Breast epithelium (tissue), 4 donors: ENCODE measurements at regions not wholly inside any gene's neighbourhood (a gene's known extent, or its start where the extent isn't known, plus 50 kb on each side); places are given as distances from the start of the nearest gene placed in this dataset.
"Not testable (repeated sequence)": the region's sequence is repeated elsewhere in the genome, so short reads cannot be mapped to it uniquely, and the experiment has no call there.

Source experiments
- DNase-seq, 2 donors: peaks; one replicate each; pipeline ENCODE4 v3.0.0-alpha.2; 2019; ENCODE audit warnings: low spot score in 2 of 2
- H3K27ac ChIP-seq, 2 donors: fragments of 200-600 bp; sonication (generic) in 1 of 2; one replicate each; pipeline ENCODE4 v1.5.1; 2016 to 2019; ENCODE audit warnings: mild to moderate bottlenecking in 1 of 2
- H3K27me3 ChIP-seq, 2 donors: fragments of 200-600 bp; sonication (generic) in 1 of 2; one replicate each; pipeline versions ENCODE4 v1.5.1 to v1.6.0; 2017 to 2019; ENCODE audit warnings: control low read depth in 1 of 2, mild to moderate bottlenecking in 1 of 2
- H3K36me3 ChIP-seq: fragments of 200-600 bp; one replicate; pipeline ENCODE4 v1.5.1; 2019
- H3K4me1 ChIP-seq, 2 donors: fragments of 200-600 bp; sonication (generic); one replicate each; pipeline ENCODE4 v1.5.1; 2016 to 2019; ENCODE audit warnings: control low read depth in 1 of 2
- H3K4me3 ChIP-seq, 3 donors: fragments of 200-600 bp; sonication (generic); 1 replicate in 2 of 3; 2 replicates in 1 of 3; pipeline ENCODE4 v1.5.1; 2016 to 2019; ENCODE audit warnings: mild to moderate bottlenecking in 3 of 3, moderate library complexity in 2 of 3
- H3K9me3 ChIP-seq, 2 donors: fragments of 200-600 bp; sonication (generic) in 1 of 2; one replicate each; pipeline ENCODE4 v1.5.1; 2016 to 2019; ENCODE audit warnings: control low read depth in 1 of 2
- POLR2A ChIP-seq: fragments of 450-650 bp; IDR thresholded peaks from one replicate; pipeline ENCODE4 v1.6.1; 2016; ENCODE audit warnings: antibody characterized with exemption, mild to moderate bottlenecking, moderate library complexity
- POLR2AphosphoS5 ChIP-seq, 3 donors: sonication (generic); formaldehyde crosslinking; IDR thresholded peaks; one replicate each; pipeline ENCODE4 v1.6.1; 2017; ENCODE audit warnings: antibody characterized with exemption in 3 of 3
- intact Hi-C: fragments of 100-400 bp; cut with DNase I; formaldehyde crosslinking; loops from one replicate; pipeline ENCODE4 v1.15.1; 2023; ENCODE audit warnings: low total_unique reads
- TF ChIP-seq, protein P1 (sequence below), 3 donors: fragments of 450-650 bp; IDR thresholded peaks; one replicate each; pipeline ENCODE4 v1.5.1; 2016 to 2017; ENCODE audit warnings: antibody characterized with exemption in 3 of 3, mild to moderate bottlenecking in 3 of 3, moderate library complexity in 3 of 3

DNA sequence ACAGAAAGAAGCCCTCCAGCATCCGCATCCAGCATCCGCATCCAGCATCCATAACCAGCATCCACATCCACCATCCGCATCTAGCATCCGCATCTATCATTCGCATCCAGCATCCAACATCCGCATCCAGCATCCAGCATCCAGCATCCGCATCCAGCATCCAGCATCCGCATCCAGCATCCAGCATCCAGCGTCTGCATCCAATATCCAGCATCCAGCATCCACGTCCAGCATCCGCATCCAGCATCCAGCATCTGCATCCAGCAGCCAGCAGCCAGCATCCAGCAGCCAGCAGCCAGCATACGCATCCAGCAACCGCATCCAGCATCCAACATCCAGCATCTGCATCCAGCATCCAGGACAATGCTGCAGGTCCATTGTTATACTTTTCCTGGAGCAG lies 671.0 kb upstream of the C16orf82 start:
- H3K4me3 ChIP-seq: no peak overlapping the region
- no peaks in the 10 kb centered on the region for H3K36me3 ChIP-seq
- H3K9me3 ChIP-seq: peaks cover 0 to 5% of the 10 kb centered on the region in 2 donors
- DNase-seq: no peak
- no peaks in the 10 kb centered on the region for H3K27me3 ChIP-seq
- H3K4me1 ChIP-seq: no peaks in the 10 kb centered on the region
- intact Hi-C loops: no loop called here
- TF ChIP-seq, protein P1, sequence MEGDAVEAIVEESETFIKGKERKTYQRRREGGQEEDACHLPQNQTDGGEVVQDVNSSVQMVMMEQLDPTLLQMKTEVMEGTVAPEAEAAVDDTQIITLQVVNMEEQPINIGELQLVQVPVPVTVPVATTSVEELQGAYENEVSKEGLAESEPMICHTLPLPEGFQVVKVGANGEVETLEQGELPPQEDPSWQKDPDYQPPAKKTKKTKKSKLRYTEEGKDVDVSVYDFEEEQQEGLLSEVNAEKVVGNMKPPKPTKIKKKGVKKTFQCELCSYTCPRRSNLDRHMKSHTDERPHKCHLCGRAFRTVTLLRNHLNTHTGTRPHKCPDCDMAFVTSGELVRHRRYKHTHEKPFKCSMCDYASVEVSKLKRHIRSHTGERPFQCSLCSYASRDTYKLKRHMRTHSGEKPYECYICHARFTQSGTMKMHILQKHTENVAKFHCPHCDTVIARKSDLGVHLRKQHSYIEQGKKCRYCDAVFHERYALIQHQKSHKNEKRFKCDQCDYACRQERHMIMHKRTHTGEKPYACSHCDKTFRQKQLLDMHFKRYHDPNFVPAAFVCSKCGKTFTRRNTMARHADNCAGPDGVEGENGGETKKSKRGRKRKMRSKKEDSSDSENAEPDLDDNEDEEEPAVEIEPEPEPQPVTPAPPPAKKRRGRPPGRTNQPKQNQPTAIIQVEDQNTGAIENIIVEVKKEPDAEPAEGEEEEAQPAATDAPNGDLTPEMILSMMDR (IDR thresholded peaks at IDR 0.05): no peak
- no peak overlapping the region for H3K27ac ChIP-seq

- no peaks in the 10 kb centered on the region for H3K4me1 ChIP-seq
- H3K36me3 ChIP-seq: no peaks in the 10 kb centered on the region
- H3K9me3 ChIP-seq: peaks cover 0 to 5% of the 10 kb centered on the region in 2 donors
- H3K4me3 ChIP-seq: no peak overlapping the region
- DNase-seq: no peak
- intact Hi-C loops: no loop called here
- TF ChIP-seq, protein P1 (IDR thresholded peaks at IDR 0.05): no peak
- TF ChIP-seq POLR2AphosphoS5 (IDR thresholded peaks at IDR 0.05): no peak
- TF ChIP-seq POLR2A: no peak
- no peak overlapping the region for H3K27ac ChIP-seq
- no peaks in the 10 kb centered on the region for H3K27me3 ChIP-seq
These were observed 670.1 kb upstream of the C16orf82 start for GRCh38 chr16:26396511-26397235.

- Histone ChIP-seq H3K27me3 (no peaks in the 10 kb centered on the region), H3K9me3 (peaks cover 0 to 5% of the 10 kb centered on the region in 2 donors), H3K36me3 (no peaks in the 10 kb centered on the region), H3K4me3 (no peak overlapping the region), H3K27ac (no peak overlapping the region), H3K4me1 (no peaks in the 10 kb centered on the region)
- DNase-seq: no peak
- TF ChIP-seq POLR2AphosphoS5 (IDR thresholded peaks at IDR 0.05) (no peak), POLR2A (no peak)
- TF ChIP-seq, protein P1 (IDR thresholded peaks at IDR 0.05): no peak
- intact Hi-C loops: no loop called here
These were observed 652.9 kb upstream of the C16orf82 start for GRCh38 chr16:26413780-26414179.

DNA sequence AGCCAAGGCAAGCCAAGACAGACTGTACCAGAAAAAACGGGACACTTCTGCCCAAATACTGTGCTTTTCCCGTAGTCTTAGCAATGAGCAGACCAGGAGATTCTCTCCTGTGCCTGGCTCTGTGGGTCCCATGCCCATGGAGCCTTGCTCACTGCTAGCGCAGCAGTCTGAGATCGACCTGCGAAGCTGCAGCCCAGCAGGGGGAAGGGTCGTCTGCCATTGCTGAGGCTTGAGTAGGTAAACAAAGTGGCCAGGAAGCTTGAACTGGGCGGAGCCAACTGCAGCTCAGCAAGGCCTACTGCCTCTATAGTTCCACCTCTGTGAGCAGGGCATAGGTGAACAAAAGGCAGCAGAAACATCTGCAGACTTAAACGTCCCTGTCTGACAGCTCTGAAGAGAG lies 647.3 kb upstream of the C16orf82 start:
- H3K36me3 ChIP-seq, H3K4me1 ChIP-seq, DNase-seq, H3K27me3 ChIP-seq, H3K27ac ChIP-seq, H3K4me3 ChIP-seq, intact Hi-C loops: not testable (repeated sequence)
- peaks cover 0 to 17% of the 10 kb centered on the region in 2 donors for H3K9me3 ChIP-seq

GRCh38 chr16:26430618-26431017 lies 636.1 kb upstream of the C16orf82 start:
- TF ChIP-seq, protein P1 (IDR thresholded peaks at IDR 0.05): no peak
- TF ChIP-seq POLR2A: no peak
- TF ChIP-seq POLR2AphosphoS5 (IDR thresholded peaks at IDR 0.05): no peak
- Histone ChIP-seq H3K36me3 (no peaks in the 10 kb centered on the region), H3K4me3 (no peak overlapping the region), H3K27ac (no peak overlapping the region), H3K27me3 (no peaks in the 10 kb centered on the region), H3K9me3 (peaks cover 3 to 6% of the 10 kb centered on the region in 2 donors), H3K4me1 (no peaks in the 10 kb centered on the region)
- DNase-seq: no peak
- intact Hi-C loops: no loop called here
